H1 (cell line): ENCODE measurements at regions not wholly inside any gene's neighbourhood (a gene's known extent, or its start where the extent isn't known, plus 50 kb on each side); places are given as distances from the start of the nearest gene placed in this dataset.

ENCODE experiments used
- CHD7 ChIP-seq: fragments of 300-600 bp; sonication (generic); IDR thresholded peaks from 2 replicates; pipeline ENCODE4 v1.7.1; 2012; ENCODE audit warnings: low read length, moderate library complexity, mild to moderate bottlenecking, inconsistent platforms; ENCODE audit not compliant: insufficient replicate concordance

DNA sequence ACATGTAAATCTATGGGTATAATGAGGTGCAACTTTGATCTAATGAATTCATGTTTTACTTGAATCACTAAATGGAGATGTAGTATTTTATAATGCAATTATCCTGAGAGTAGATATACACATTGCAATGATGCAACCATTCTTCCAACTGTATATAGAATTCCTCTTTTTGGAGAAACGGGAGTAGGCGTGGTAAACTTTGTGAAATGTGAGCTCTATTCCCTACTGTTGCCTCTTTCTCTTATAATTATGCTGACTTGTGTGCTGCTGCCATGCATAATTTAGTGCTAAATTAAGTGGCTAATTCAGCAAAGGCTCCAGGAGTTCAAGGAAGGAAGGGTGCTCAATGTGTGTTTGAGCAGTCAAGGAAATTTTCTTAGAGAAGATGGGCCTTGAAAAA, 116.6 kb upstream of the SLC35B3 start (continued):
- TF ChIP-seq CHD7, result peak; percentile 24
